ENCODE measurements at regions not wholly inside any gene's neighbourhood (a gene's known extent, or its start where the extent isn't known, plus 50 kb on each side); places are given as distances from the start of the nearest gene placed in this dataset.

GRCh38 chr1:30445449-30445848, 277.9 kb downstream of the MATN1 start:
- TF ChIP-seq GATA3 (IDR thresholded peaks at IDR 0.05; ENCODE audit: low read depth, low read length) (no peak), GATA2 (IDR thresholded peaks at IDR 0.05; ENCODE audit: low read depth, low read length) (no peak)

Measured in SH-SY5Y (cell line).